GM21423 (cell line): ENCODE measurements at regions not wholly inside any gene's neighbourhood (a gene's known extent, or its start where the extent isn't known, plus 50 kb on each side); places are given as distances from the start of the nearest gene placed in this dataset.

Experiments
- ATAC-seq: cut with Tn5 transposase; IDR thresholded peaks from one replicate; pipeline ENCODE4 v1.9.1; 2021; ENCODE audit warnings: mild to moderate bottlenecking, moderate library complexity; ENCODE audit not compliant: unreplicated experiment

- no peak for ATAC-seq
These were observed 668.7 kb downstream of the BRD1 start for GRCh38 chr22:49158741-49159564.

GRCh38 chr22:49157529-49158339 is 669.9 kb downstream of the BRD1 start:
- no peak for ATAC-seq

- no peak for ATAC-seq
These were observed 670.9 kb downstream of the BRD1 start for GRCh38 chr22:49156662-49157285.

GRCh38 chr22:49155770-49156580 is 671.7 kb downstream of the BRD1 start:
- no peak for ATAC-seq

- no peak for ATAC-seq
These were observed 672.5 kb downstream of the BRD1 start for GRCh38 chr22:49155039-49155769.

- no peak for ATAC-seq
These were observed 673.2 kb downstream of the BRD1 start for GRCh38 chr22:49154433-49154832.

- ATAC-seq = no peak
These were observed 673.8 kb downstream of the BRD1 start for GRCh38 chr22:49153921-49154320.

- no peak for ATAC-seq
These were observed 674.5 kb downstream of the BRD1 start for GRCh38 chr22:49152939-49153770.

GRCh38 chr22:49152127-49152938 is 675.3 kb downstream of the BRD1 start:
- ATAC-seq = no peak

- ATAC-seq = no peak
These were observed 676.2 kb downstream of the BRD1 start for GRCh38 chr22:49151256-49152126.

GRCh38 chr22:49150801-49151221 is 676.9 kb downstream of the BRD1 start:
- ATAC-seq = no peak

- no peak for ATAC-seq
These were observed 677.7 kb downstream of the BRD1 start for GRCh38 chr22:49149721-49150608.

- no peak for ATAC-seq
These were observed 678.7 kb downstream of the BRD1 start for GRCh38 chr22:49148895-49149418.

- ATAC-seq = no peak
These were observed 680.0 kb downstream of the BRD1 start for GRCh38 chr22:49147617-49148175.

GRCh38 chr22:49147171-49147570 is 680.5 kb downstream of the BRD1 start:
- ATAC-seq = no peak

GRCh38 chr22:49146511-49146910 is 681.2 kb downstream of the BRD1 start:
- ATAC-seq = no peak
